ENCODE measurements at regions not wholly inside any gene's neighbourhood (a gene's known extent, or its start where the extent isn't known, plus 50 kb on each side); places are given as distances from the start of the nearest gene placed in this dataset.
"Not testable (repeated sequence)": the region's sequence is repeated elsewhere in the genome, so short reads cannot be mapped to it uniquely, and the experiment has no call there.

GRCh38 chr21:25487046-25487594, 120.2 kb downstream of the MRPL39 start:
- DNase-seq: no peak

DNA sequence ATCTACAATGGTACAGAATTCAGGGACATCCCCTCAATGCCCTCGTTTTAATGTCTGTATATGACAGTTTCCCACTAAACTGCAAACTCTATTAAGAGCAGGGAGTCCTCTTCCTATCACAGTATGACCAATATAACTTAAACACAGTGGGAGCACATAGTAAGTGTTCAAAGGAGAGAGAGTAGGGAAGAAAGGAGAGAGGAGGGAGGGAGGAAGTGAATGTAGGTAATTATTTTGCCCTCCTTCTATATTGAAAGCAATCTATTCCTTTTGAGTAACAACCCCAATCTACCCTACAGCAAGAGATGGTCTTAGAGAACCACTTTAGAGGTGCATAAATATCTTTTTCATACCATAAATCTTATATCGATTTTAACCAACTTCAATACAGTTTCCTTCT, 121.4 kb downstream of the MRPL39 start:
- no peak for DNase-seq

DNA sequence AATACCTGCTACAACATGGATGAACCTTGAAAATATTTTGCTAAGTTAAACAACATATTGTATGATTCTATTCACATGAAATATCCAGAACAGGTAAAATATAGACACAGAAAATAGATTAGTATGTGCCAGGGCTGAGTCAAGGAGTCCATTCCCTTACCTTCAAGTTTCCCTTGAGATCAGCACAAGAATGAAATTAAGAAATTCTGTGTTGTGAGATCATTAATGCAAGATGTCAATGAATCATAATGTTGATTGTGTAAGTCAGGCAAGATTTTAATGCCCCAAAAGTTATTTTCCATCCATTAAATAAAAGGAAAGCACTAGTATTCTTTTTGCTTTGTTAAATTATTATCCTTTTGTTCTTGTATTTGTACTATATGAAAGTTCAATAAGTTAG, 139.4 kb downstream of the MRPL39 start:
- no peak for DNase-seq

- DNase-seq: not testable (repeated sequence)
Observed at GRCh38 chr21:25467071-25467470, 140.2 kb downstream of the MRPL39 start.

GRCh38 chr21:25466470-25466869, 140.8 kb downstream of the MRPL39 start:
- DNase-seq: no peak

- DNase-seq: no peak
Observed at GRCh38 chr21:25465263-25465662, 142.0 kb downstream of the MRPL39 start.

- no peak for DNase-seq
Observed at GRCh38 chr21:25464275-25464674, 143.0 kb downstream of the MRPL39 start.

DNA sequence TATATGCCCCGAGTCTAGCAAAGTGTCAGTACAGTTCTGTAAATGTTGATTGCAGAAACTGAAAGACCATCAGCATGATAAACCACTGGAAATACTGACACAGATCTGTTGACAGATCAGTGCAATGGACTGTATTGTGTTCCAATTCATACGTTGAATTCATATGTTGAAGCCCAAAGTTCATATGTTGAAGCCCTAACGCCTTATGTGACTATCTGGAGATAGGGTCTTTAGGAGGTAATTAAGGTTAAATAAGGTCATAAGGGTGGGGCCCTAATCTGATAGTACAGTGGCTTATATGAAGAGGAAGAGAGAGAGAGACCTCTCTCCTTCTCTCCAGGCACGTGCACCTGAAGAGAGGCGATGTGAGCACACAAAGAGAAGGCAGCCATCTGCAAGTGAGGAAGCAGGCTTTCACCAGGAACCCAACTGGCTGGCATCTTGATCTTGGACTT, 144.7 kb downstream of the MRPL39 start:
- DNase-seq: no peak

- no peak for DNase-seq
Observed at GRCh38 chr21:25461725-25462124, 145.6 kb downstream of the MRPL39 start.

DNA sequence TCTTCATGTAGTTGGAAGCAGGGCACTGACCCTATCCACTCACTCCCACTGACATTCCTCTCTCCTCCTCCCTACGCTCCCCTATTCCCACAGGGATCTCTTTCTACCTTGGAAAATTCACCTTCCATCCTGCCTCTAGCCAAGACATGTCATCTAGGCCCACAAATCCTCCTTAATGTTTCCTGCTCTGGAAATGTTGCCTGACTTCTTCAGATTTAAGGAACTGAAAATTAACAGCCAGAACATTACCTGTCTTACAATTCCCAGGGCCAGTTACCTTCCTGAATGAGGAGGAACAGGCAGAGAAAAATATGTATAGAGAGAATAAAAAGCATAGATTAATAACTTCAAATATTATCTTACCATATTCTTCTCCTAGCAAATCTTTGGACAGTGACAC, 147.3 kb downstream of the MRPL39 start:
- DNase-seq: no peak

DNA sequence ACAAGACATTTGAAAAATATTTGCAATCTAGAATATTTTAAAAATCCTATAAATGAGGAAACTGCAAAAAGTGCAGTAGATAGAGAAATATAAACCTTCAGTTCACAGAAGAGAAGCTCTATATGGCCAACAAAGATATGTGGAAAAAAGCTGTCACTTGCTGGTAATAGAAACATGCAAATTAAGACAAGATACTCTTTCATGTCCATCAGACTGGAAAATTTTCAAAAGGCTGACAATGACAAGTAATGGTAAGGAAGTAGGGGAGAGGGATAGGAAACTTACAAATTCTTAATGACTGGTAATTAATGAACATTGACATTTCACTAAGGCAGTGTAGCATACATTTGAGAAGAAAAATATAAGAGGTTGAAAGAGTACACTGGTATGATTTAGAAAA, 147.9 kb downstream of the MRPL39 start:
- no peak for DNase-seq

- no peak for DNase-seq
Observed at GRCh38 chr21:25458484-25458883, 148.8 kb downstream of the MRPL39 start.

GRCh38 chr21:25457946-25458345, 149.3 kb downstream of the MRPL39 start:
- DNase-seq: no peak

DNA sequence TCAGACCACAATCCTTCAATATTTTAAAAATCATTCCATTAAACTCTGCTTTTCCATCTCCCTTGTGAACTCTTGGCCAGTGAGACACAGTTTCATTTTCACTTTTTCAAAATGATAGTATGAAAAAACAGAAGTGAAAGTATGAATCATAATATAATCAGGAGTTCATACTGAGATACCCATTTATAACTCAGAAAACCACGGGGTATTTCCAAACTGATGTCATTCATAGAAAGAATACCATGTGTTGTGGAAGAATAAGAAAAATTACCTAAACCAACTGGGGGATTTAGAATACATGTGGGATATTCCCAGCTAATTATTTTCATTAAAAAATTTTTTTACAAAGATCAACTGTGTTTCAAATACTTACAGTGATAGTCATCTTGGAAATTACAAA, 149.9 kb downstream of the MRPL39 start:
- DNase-seq: peak; percentile 13

DNA sequence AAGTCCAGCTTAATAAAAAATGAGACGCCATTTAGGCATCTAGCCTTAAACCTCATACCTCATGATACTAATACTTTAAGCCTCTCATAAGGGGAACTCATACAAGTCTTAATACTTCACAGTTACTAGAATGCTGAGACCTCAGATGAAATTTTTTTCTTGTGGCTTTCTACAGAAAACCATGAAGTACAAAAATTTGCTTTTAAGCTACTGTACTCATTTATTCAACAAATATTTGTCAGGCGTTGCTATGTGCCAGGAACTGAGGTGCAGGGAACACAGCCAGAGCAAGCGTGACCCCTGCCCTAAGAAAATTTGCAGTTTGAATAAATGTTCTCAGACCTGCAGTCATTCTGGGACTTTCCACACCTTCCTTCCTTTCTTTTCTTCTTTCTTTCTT, 150.6 kb downstream of the MRPL39 start:
- DNase-seq: no peak

GRCh38 chr21:25453524-25453923, 153.8 kb downstream of the MRPL39 start:
- no peak for DNase-seq

DNA sequence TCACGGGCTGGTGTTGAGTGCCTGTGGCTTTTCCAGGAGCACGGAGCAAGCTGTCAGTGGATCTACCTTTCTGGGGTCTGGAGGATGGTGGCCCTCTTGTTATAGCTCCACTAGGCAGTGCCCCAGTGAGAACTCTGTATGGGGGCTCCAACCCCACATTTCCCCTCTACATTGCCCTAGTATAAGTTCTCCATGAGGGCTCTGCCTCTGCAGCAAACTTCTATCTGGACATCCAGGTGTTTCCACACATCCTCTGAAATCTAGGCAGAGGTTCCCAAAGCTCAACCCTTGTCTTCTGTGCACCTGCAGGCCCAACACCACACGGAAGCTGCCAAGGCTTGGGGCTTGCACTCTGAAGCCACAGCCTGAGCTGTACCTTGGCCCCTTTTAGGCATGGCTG, 157.3 kb downstream of the MRPL39 start:
- DNase-seq: no peak

DNA sequence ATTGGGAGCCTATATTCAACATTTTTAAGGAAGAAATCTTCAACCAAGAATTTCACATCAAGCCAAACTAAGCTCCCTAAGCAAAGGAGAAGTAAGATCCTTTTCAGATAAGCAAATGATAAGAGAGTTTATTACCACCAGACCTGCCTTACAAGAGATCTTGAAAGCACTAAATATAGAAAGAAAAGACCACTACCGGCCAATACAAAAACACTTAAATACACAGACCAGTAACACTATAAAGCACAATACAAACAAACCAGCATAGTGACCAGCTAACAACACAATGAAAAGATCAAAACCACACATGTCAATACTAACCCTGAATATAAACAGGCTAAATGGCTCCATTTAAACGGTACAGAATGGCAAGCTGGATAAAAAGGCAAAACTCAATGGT, 165.4 kb downstream of the MRPL39 start:
- no peak for DNase-seq

DNA sequence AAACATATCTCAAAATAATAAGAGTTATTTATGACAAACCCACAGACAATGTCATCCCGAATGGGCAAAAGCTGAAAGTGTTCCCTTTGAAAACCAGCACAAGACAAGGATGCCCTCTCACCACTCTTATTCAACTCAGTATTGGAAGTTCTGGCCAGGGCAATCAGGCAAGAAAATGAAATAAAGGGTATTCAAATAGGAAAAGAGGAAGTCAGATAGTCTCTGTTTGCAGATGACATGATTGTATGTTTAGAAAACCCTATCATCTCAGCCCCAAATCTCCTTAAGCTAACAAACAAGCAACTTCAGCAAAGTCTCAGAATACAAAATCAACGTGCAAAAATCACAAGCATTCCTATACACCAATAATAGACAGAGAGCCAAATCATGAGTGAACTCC, 169.8 kb downstream of the MRPL39 start:
- not testable (repeated sequence) for DNase-seq

DNA sequence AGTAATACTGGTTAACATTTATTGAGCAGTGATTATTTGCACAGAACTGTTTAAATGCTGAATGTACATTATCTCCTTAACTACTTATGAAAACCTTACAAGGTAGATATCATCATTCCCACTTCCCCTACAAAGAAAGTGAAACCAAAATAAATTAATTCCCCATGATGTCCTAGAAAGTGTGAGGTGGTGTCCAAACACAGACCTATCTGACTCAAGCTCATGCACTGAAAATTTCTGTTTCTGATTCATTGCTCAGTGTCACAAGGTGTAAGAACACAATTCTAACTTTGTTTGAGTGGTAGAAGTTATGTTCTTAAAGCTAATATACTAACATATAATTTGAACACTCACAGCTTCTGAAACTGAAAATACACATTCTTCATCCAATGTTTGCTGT, 178.7 kb downstream of the MRPL39 start:
- DNase-seq: no peak

GRCh38 chr21:25427828-25428227, 179.5 kb downstream of the MRPL39 start:
- no peak for DNase-seq

DNA sequence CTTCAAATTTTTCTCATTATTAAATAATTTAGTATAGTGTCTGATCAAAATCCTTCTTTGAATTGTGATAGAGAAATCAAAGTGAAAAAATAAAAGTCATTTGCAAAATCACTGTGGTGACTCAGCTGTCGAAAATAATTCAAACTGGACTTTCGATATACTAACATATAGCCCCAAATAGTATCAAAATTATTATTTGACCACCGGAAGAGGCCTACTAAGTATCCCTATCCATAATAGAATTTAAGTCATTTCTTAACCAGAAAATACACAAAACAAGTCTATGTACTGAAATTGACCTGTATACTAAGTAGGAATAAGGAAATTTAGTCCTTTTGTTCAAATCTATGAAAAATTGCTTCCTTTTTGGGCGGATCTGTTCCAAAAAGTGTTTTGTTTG, 180.7 kb downstream of the MRPL39 start:
- DNase-seq: no peak

- DNase-seq: no peak
Observed at GRCh38 chr21:25425156-25425555, 182.1 kb downstream of the MRPL39 start.

GRCh38 chr21:25424634-25425033, 182.6 kb downstream of the MRPL39 start:
- no peak for DNase-seq

DNA sequence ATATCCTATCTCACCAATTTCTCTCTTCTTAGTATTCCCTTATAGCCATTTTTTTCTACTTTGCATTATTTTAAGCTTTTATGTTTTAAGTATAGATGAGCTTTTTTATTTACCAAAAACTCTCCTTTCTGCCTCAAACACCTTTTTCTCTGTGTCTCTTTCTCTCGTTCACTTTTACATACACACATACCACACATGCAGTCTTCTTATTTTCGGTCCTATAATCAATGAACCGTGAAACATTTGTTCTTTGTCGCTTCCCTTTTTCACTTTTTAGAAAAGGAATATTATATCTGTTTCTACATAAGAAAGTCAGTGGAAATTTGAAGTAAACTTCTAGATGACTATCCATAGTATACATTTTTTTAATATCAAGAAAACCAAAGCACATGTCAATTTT, 183.2 kb downstream of the MRPL39 start:
- no peak for DNase-seq

Data from muscle of arm (tissue), 1 donor.